T-helper 2 cell (primary cell): ENCODE measurements at regions not wholly inside any gene's neighbourhood (a gene's known extent, or its start where the extent isn't known, plus 50 kb on each side); places are given as distances from the start of the nearest gene placed in this dataset.

Source experiments
- DNase-seq, 5 experiments: peaks; one replicate each; pipeline versions ENCODE4 v3.0.0 to v3.0.0-alpha.2; 2012 to 2022

DNA sequence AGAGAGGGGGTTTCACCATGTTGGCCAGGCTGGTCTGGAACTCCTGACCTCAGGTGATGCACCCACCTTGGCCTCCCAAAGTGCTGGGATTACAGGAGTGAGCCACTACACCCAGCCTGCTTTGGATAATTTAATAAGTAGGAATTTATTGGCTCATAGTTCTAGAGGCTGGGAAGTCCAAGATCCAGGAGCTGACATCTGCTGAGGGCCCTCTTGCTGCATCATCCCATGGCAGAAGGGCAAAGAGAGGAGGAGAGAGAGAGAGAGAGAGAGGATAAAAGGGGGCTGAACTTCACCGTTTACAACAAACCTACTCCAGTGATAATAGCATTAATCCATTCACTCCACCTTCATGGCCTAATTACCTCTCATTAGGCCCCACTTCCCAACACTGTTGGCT, 62.0 kb upstream of the HES1 start:
- no peak for DNase-seq

GRCh38 chr3:194075088-194075615, 60.8 kb upstream of the HES1 start:
- no peak for DNase-seq

DNA sequence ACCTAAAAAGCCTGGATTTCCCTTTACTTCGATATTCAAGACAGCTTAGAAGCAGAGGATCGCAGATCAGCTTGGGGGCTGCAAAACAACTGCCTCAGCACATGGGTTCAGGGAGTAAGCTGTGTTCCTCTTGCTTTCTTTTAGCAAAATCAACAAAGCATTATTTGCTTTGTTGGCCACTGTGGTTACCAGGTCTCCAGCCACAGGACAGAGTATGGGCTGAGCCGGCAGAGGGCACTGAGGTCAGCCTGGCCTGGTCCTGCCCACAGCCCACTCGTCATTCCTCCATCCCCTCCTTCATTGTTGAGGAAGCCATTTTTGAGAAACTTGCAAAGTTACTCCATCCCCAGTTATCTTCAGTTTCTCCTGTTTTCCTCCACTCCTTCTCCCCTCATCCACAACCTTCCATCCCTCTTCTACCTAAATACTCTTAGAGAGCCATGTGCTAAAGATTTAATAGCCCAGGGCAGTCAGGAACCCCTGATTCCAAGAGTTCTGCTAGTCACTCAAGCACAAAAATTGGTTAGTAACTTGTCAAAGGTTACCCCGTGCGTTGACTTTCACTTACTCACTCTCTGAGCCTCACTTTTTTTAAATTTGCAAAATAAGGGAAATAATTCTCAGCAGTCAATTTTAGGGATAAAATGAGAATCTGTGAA, 60.0 kb upstream of the HES1 start:
- DNase-seq = no peak

GRCh38 chr3:194076475-194076874, 59.5 kb upstream of the HES1 start:
- DNase-seq = no peak

- no peak for DNase-seq
Measured at GRCh38 chr3:194077602-194078001, 58.3 kb upstream of the HES1 start.

DNA sequence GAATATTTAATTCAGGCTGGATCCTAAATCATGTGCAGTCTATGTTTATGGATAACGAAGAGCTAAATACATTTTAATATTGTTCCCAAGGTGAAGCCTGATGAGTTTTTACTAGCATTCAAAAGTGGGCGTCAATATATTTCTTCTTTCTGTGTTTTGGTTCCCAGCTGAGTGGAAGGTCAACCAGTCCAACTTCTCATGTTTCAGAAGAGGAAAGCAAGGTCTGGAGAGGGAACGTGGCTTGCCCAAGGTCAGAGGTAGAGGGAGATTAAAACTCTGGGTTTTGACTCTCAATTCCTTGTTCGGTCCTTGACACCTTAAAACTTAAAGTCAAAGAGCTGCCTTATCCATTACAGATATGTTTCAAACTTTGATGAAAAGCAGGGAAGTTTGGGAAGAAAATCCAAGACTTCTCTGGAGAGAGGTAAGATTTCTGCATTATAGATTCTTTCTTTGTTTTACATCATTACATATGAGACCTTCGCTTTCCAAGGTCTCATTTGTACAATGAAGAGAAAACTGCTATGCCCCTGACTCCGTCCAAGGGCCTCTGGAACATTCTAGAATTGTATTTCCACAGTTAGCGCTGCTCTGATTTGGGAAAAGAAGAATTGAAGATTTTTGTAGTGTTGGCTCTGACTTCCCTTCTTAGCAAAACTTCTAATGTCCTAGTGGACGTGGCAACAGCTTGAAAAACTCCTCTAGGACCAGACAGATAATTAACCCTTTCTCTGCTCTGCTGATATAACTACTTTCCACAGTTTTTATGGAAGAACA, 57.7 kb upstream of the HES1 start:
- DNase-seq = no peak

GRCh38 chr3:194079702-194080172, 56.2 kb upstream of the HES1 start:
- DNase-seq = no peak

DNA sequence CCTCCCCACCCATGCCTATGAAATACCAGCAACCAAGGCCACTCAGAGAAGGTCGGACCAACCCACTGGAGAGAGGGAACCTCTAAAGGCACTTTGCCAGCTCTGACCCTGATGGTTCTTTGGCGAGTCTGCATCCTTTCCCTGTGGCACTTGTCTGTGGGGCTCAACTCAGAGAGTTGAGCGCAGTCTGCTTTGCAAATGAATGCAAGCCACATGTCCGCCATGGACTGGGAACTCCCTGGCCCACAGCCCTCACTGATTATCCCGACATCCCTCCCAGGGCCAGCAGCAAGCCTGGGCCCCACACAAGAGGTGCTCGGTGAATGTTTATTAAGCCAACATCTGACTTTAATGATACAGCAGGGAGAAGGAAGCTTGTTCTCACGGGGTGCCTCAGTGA, 55.5 kb upstream of the HES1 start:
- DNase-seq = no peak

DNA sequence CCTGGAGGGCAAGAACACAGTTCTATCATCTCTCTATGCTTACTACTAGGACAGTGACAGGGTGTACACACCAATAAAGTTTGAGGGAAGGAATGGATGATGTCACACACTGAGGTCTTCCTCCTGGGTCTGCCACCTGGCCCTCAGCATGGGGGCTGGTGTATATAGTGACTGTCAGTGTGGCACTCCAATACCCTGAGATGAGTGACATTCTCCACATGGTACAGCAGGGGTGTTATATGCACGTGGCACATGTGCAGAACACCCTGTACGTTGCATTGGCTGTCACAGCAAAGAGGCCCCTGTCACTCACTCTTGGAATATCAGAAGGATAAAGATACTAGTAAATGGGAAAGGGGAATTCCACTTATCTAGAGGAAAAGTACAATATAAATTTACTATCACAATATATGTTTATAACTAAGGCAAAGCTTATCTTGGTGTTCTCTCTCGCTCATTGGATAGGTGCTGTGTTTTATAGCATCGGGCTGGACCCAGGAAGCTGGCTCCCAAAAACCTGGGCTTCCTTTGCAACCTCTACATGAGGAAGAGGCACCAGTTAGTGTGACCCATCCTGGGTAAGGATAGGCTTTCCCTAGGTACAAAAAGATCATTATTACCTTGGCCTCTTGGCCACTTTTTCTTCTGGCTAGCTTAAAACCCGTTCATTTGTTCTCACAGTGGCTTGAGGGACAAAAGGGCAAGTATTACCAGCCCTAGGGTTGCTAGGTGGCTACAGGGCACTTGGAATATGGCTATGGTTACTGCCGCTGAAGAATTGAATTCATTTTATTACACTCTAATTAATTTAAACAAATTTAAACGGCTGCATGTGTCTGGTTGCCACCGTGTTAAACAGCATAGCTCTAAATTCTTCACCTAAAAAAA, 54.8 kb upstream of the HES1 start:
- no peak for DNase-seq

- no peak for DNase-seq
Measured at GRCh38 chr3:194081826-194082225, 54.1 kb upstream of the HES1 start.

DNA sequence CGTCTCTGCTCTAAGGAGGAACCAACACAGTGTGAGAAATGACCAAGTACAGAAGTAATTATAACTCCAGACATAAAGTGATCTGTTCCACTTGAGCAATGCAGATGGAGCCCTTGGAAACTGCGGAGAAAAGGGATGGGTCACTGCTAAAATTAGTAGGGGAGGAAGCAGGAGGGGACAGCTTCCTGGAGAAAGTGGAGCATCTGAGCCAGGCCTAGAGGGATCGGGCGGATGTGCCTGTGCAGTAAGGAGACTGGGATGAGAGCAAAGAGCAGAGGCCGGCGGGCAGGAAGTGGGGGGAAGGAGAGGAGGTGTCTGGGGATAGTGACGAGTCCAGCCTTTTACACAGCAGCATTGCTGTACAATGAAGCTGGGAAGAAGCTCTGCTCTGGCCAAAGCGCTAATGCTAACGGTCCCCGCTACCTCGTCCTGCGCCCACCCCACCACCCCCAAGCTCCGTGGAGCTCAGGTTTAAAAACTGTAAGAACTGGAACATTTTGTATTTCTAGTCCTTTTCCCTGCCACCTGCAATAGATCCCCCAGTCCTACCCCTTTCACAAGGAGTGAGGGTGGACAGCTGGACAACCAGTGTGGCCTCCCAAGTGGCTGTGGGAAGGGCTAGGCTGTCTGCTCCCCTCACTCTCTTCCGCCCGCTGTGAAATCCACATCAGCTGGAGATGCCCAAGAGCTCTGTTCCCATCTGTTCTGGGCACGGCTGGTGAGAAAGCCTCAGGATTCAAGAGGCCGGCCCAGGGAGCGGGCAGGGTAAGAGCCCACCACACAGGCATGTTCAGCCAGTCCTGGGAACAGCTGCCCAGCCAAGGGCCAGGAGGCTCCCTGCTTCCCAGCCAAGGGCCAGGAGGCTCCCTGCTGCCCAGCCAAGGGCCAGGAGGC, 53.0 kb upstream of the HES1 start:
- DNase-seq = no peak

GRCh38 chr3:194083637-194084224, 52.2 kb upstream of the HES1 start:
- no peak for DNase-seq

DNA sequence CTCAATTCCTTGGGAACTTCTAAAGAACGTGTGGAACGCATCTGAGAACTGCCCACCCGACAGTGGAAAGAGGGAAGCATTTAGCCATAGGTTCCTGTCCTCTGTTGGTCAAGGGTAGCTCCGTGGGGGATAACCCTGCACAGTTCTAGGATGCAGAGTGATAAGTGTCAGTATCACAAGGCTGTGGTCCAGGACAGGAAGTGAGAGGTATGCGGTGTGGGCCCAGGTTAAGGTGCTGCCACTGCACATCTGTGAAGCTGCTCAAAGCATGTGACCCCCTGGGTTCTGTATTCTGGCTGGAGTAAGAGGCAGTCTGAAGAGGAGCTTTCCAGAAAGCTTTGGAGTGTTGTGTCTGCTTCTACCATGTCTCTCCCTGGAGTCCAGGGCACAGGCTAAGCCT, 51.7 kb upstream of the HES1 start:
- peak in 1 of 5 experiments; percentile 38 for DNase-seq
